ENCODE measurements at regions not wholly inside any gene's neighbourhood (a gene's known extent, or its start where the extent isn't known, plus 50 kb on each side); places are given as distances from the start of the nearest gene placed in this dataset.
"Not testable (repeated sequence)": the region's sequence is repeated elsewhere in the genome, so short reads cannot be mapped to it uniquely, and the experiment has no call there.

GRCh38 chr7:17581301-17581700 lies 282.8 kb downstream of the AHR start:
- Histone ChIP-seq H3K9me3 (peaks cover 0 to 17% (median 17%) of the 10 kb centered on the region in 4 donors), H3K4me1 (no peaks in the 10 kb centered on the region), H3K4me3 (no peak overlapping the region), H3K36me3 (no peaks in the 10 kb centered on the region), H3K27ac (replicated peaks in 1 of 4) (no peak overlapping the region), H3K27me3 (no peaks in the 10 kb centered on the region)
- TF ChIP-seq CTCF (IDR thresholded peaks at IDR 0.05) = no peak
- no peak for TF ChIP-seq POLR2A (IDR thresholded peaks at IDR 0.05; ENCODE audit: low read depth)
- TF ChIP-seq EP300 (IDR thresholded peaks at IDR 0.05) = no peak
- no peak for TF ChIP-seq POLR2AphosphoS5 (IDR thresholded peaks at IDR 0.05)
- DNase-seq (ENCODE audit: extremely low spot score) = no peak
- intact Hi-C loops (cut with DNase I) = no loop called here
- WGBS = 70% methylated on average over 1 of the region's 1 CpG

GRCh38 chr7:17582696-17583095 lies 284.2 kb downstream of the AHR start:
- H3K4me1 ChIP-seq; H3K27ac ChIP-seq (replicated peaks in 1 of 4); intact Hi-C loops (cut with DNase I); H3K36me3 ChIP-seq; DNase-seq (ENCODE audit: extremely low spot score); H3K4me3 ChIP-seq; H3K27me3 ChIP-seq: not testable (repeated sequence)
- H3K9me3 ChIP-seq = peaks cover 0 to 12% (median 9%) of the 10 kb centered on the region in 4 donors
- 95% methylated on average over 2 of the region's 2 CpGs for WGBS

- Histone ChIP-seq H3K4me1 (no peaks in the 10 kb centered on the region), H3K27ac (replicated peaks in 1 of 4) (no peak overlapping the region), H3K36me3 (no peaks in the 10 kb centered on the region), H3K4me3 (no peak overlapping the region), H3K9me3 (peaks cover 0 to 4% (median under 1%) of the 10 kb centered on the region in 4 donors), H3K27me3 (no peaks in the 10 kb centered on the region)
- no peak for DNase-seq (ENCODE audit: extremely low spot score)
- intact Hi-C loops (cut with DNase I) = no loop called here
- 91% methylated on average over 1 of the region's 1 CpG for whole genome bisulfite sequencing
- TF ChIP-seq CTCF (IDR thresholded peaks at IDR 0.05) (no peak), EP300 (IDR thresholded peaks at IDR 0.05) (no peak), POLR2AphosphoS5 (IDR thresholded peaks at IDR 0.05) (no peak), POLR2A (IDR thresholded peaks at IDR 0.05; ENCODE audit: low read depth) (no peak)
Observed at GRCh38 chr7:17583786-17584185, 285.3 kb downstream of the AHR start.

GRCh38 chr7:17584822-17585221 lies 286.4 kb downstream of the AHR start:
- TF ChIP-seq POLR2A (IDR thresholded peaks at IDR 0.05; ENCODE audit: low read depth) (no peak), POLR2AphosphoS5 (IDR thresholded peaks at IDR 0.05) (no peak), CTCF (IDR thresholded peaks at IDR 0.05) (no peak), EP300 (IDR thresholded peaks at IDR 0.05) (no peak)
- H3K9me3 ChIP-seq = no peaks in the 10 kb centered on the region
- 68% methylated on average over 1 of the region's 1 CpG for WGBS

GRCh38 chr7:17586711-17587110 lies 288.3 kb downstream of the AHR start:
- Histone ChIP-seq H3K27ac (replicated peaks in 1 of 4) (no peak overlapping the region), H3K4me1 (no peaks in the 10 kb centered on the region), H3K9me3 (no peaks in the 10 kb centered on the region), H3K27me3 (no peaks in the 10 kb centered on the region), H3K36me3 (no peaks in the 10 kb centered on the region), H3K4me3 (no peak overlapping the region)
- DNase-seq (ENCODE audit: extremely low spot score) = no peak
- intact Hi-C loops (cut with DNase I) = no loop called here
- 79% methylated on average over 4 of the region's 4 CpGs for WGBS
- TF ChIP-seq POLR2AphosphoS5 (IDR thresholded peaks at IDR 0.05) = no peak
- TF ChIP-seq EP300 (IDR thresholded peaks at IDR 0.05) = no peak
- TF ChIP-seq CTCF (IDR thresholded peaks at IDR 0.05) = no peak
- no peak for TF ChIP-seq POLR2A (IDR thresholded peaks at IDR 0.05; ENCODE audit: low read depth)

More at GRCh38 chr7:17584822-17585221, 286.4 kb downstream of the AHR start:
- no peaks in the 10 kb centered on the region for H3K4me1 ChIP-seq
- no peaks in the 10 kb centered on the region for H3K36me3 ChIP-seq
- intact Hi-C loops (cut with DNase I) = no loop called here
- no peak for DNase-seq (ENCODE audit: extremely low spot score)
- no peak overlapping the region for H3K27ac ChIP-seq (replicated peaks in 1 of 4)
- H3K27me3 ChIP-seq = no peaks in the 10 kb centered on the region
- H3K4me3 ChIP-seq = no peak overlapping the region

Measured in esophagus muscularis mucosa (tissue), 4 donors.